Neuronal stem cell (in vitro differentiated cells): ENCODE measurements at regions not wholly inside any gene's neighbourhood (a gene's known extent, or its start where the extent isn't known, plus 50 kb on each side); places are given as distances from the start of the nearest gene placed in this dataset.

Source experiments
- DNase-seq: peaks from one replicate; pipeline ENCODE4 v3.0.0-alpha.2; 2013; ENCODE audit warnings: low spot score
- H2AFZ ChIP-seq: one replicate; pipeline ENCODE4 v1.6.1; 2013; ENCODE audit warnings: mild to moderate bottlenecking, low read length, inconsistent platforms
- H2AK5ac ChIP-seq: 2 replicates; pipeline ENCODE4 v1.6.1; 2013; ENCODE audit warnings: low read depth, mild to moderate bottlenecking, inconsistent platforms, low read length, moderate library complexity, mixed read lengths
- H2BK120ac ChIP-seq: 2 replicates; pipeline ENCODE4 v1.6.1; 2013; ENCODE audit warnings: low read depth, mild to moderate bottlenecking, inconsistent platforms, low read length, moderate library complexity, mixed read lengths
- H2BK12ac ChIP-seq: one replicate; pipeline ENCODE4 v1.6.1; 2013; ENCODE audit warnings: low read length, inconsistent platforms
- H2BK15ac ChIP-seq: 2 replicates; pipeline ENCODE4 v1.6.1; 2013; ENCODE audit warnings: mild to moderate bottlenecking, low read length, inconsistent platforms, mixed read lengths
- H2BK5ac ChIP-seq: one replicate; pipeline ENCODE4 v1.6.1; 2013; ENCODE audit warnings: inconsistent platforms, mild to moderate bottlenecking, low read length, moderate library complexity
- H3K14ac ChIP-seq: one replicate; pipeline ENCODE4 v1.6.1; 2013; ENCODE audit warnings: low read length, inconsistent platforms
- H3K18ac ChIP-seq: 2 replicates; pipeline ENCODE4 v1.6.1; 2013; ENCODE audit warnings: low read length, inconsistent platforms
- H3K23ac ChIP-seq: 2 replicates; pipeline ENCODE4 v1.6.1; 2013; ENCODE audit warnings: low read depth, mild to moderate bottlenecking, mixed read lengths, low read length, inconsistent platforms; ENCODE audit not compliant: poor library complexity
- H3K27ac ChIP-seq: replicated peaks from 3 replicates; pipeline ENCODE4 v1.5.1; 2013; ENCODE audit warnings: low read length, inconsistent platforms
- H3K27me3 ChIP-seq, 3 experiments: 2 replicates each; pipeline ENCODE4 v1.6.1; 2013; ENCODE audit warnings: low read length in 3 of 3, mild to moderate bottlenecking in 2 of 3, inconsistent platforms in 1 of 3, low read depth in 1 of 3, mixed read lengths in 1 of 3, moderate library complexity in 1 of 3; ENCODE audit not compliant: control insufficient read depth in 3 of 3, insufficient read depth in 3 of 3
- H3K36me3 ChIP-seq, 2 donors: replicated peaks in 1 of 2; 2 replicates each; pipeline ENCODE4 v1.6.1; 2013; ENCODE audit warnings: low read length in 2 of 2; ENCODE audit not compliant: control insufficient read depth in 2 of 2, insufficient read depth in 2 of 2
- H3K4ac ChIP-seq: 2 replicates; pipeline ENCODE4 v1.6.1; 2013; ENCODE audit warnings: inconsistent platforms, mild to moderate bottlenecking, low read length, moderate library complexity
- H3K4me1 ChIP-seq, 2 donors: 1 replicate in 1 of 2; 2 replicates in 1 of 2; pipeline ENCODE4 v1.6.1; 2013; ENCODE audit warnings: low read length in 2 of 2, low read depth in 1 of 2; ENCODE audit not compliant: control insufficient read depth in 2 of 2, insufficient read depth in 1 of 2
- H3K4me2 ChIP-seq: one replicate; pipeline ENCODE4 v1.6.1; 2013; ENCODE audit warnings: mild to moderate bottlenecking, low read length, inconsistent platforms; ENCODE audit not compliant: insufficient read depth, poor library complexity, severe bottlenecking
- H3K4me3 ChIP-seq, 2 donors: 2 replicates each; pipeline ENCODE4 v1.5.1; 2013; ENCODE audit warnings: low read length in 2 of 2, mild to moderate bottlenecking in 2 of 2, inconsistent platforms in 1 of 2, moderate library complexity in 1 of 2
- H3K79me1 ChIP-seq: one replicate; pipeline ENCODE4 v1.6.1; 2013; ENCODE audit warnings: low read depth, mild to moderate bottlenecking, inconsistent platforms, low read length, moderate library complexity
- H3K9ac ChIP-seq: one replicate; pipeline ENCODE4 v1.6.1; 2013; ENCODE audit warnings: mild to moderate bottlenecking, low read depth, low read length, inconsistent platforms; ENCODE audit not compliant: poor library complexity
- H3K9me3 ChIP-seq, 2 donors: replicated peaks in 1 of 2; 2 replicates each; pipeline versions ENCODE3 to v1.6.1; 2013; ENCODE audit warnings: low read length in 2 of 2, mild to moderate bottlenecking in 2 of 2, inconsistent platforms in 1 of 2, low read depth in 1 of 2, mixed read lengths in 1 of 2, moderate library complexity in 1 of 2; ENCODE audit not compliant: control insufficient read depth in 2 of 2, insufficient read depth in 1 of 2
- H4K8ac ChIP-seq: one replicate; pipeline ENCODE4 v1.6.1; 2013; ENCODE audit warnings: low read depth, mild to moderate bottlenecking, inconsistent platforms, low read length, moderate library complexity
- H4K91ac ChIP-seq: one replicate; pipeline ENCODE4 v1.6.1; 2013; ENCODE audit warnings: low read length, low read depth, mild to moderate bottlenecking, inconsistent platforms; ENCODE audit not compliant: poor library complexity
- WGBS, 2 donors: extraction: QIAGEN DNeasy Blood & Tissue Kit; methylation state at CpG; one replicate each; pipeline ENCODE4 v1.1.7; 2013; ENCODE audit warnings: missing lambda C conversion rate in 2 of 2, mixed read lengths in 1 of 2; ENCODE audit not compliant: insufficient read length in 2 of 2, insufficient replicate concordance in 1 of 2; ENCODE audit errors: extremely low coverage in 2 of 2; 5-methylcytosine and 5-hydroxymethylcytosine counted together

DNA sequence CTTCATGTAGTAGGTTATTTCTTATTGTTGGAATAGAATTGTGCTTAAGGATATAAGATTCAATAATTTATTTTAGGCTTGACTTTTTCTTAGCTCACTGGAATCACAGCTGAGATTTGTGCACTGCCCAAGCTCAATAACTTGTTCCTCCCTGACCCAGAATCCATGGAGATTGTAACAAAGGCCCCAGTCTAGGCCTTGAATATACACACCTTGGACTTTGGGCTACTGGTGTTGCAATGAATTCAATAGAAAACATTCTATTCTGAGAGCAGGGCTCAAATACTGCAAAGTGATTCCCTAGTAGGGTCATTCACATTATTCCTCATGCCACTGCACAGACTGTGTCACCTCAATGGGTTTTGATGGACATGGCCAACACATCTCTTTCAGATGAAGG lies 352.4 kb downstream of the GALC start:
- no peak for DNase-seq
- H3K14ac ChIP-seq, result no peak overlapping the region
- H2BK15ac ChIP-seq, result no peak overlapping the region
- H2BK12ac ChIP-seq, result no peak overlapping the region
- no peak overlapping the region for H3K23ac ChIP-seq
- no peaks in the 10 kb centered on the region for H3K4me1 ChIP-seq
- H3K9me3 ChIP-seq, result no peaks in the 10 kb centered on the region
- H3K18ac ChIP-seq, result no peak overlapping the region
- no peak overlapping the region for H2BK5ac ChIP-seq
- H2AK5ac ChIP-seq, result no peak overlapping the region
- H3K27ac ChIP-seq, result no peak overlapping the region
- H3K27me3 ChIP-seq, result no peaks in the 10 kb centered on the region
- H3K4ac ChIP-seq, result no peak overlapping the region
- H3K4me3 ChIP-seq, result no peak overlapping the region
- no peak overlapping the region for H2BK120ac ChIP-seq
- H3K4me2 ChIP-seq, result no peak overlapping the region
- no peaks in the 10 kb centered on the region for H3K79me1 ChIP-seq
- no peak overlapping the region for H4K8ac ChIP-seq
- H3K36me3 ChIP-seq, result no peaks in the 10 kb centered on the region
- H2AFZ ChIP-seq, result no peak overlapping the region
- H4K91ac ChIP-seq, result no peak overlapping the region
- H3K9ac ChIP-seq, result no peak overlapping the region

DNA sequence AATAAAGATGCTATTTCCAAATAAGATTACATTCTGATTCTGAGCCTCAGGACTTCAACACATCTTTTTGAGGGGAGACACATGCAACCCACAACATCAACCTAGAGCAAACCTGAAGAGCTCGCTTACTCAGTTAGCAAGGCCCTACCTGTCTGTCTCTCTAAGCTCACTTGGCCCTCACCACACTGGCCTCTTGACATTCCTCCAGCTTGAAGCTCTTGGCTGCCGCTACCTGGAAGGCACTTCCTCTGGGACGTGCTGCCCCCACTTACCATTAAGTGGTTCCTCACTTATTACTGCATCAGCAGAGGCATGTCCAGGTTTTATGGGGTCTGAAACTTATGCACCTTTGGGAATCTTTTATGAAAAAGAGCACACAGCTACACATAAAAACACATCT lies 354.8 kb downstream of the GALC start:
- no peaks in the 10 kb centered on the region for H3K79me1 ChIP-seq
- WGBS, 2 donors, result no CpG with 5 or more reads among the region's 3 CpGs
- no peak overlapping the region for H3K4me2 ChIP-seq
- no peak for DNase-seq
- H3K9me3 ChIP-seq, result no peaks in the 10 kb centered on the region
- H3K4ac ChIP-seq, result no peak overlapping the region
- H2BK12ac ChIP-seq, result no peak overlapping the region
- no peak overlapping the region for H3K4me3 ChIP-seq
- no peaks in the 10 kb centered on the region for H3K27me3 ChIP-seq
- no peak overlapping the region for H3K14ac ChIP-seq
- no peak overlapping the region for H3K18ac ChIP-seq
- H3K4me1 ChIP-seq, result no peaks in the 10 kb centered on the region
- no peak overlapping the region for H3K9ac ChIP-seq
- H2BK5ac ChIP-seq, result no peak overlapping the region
- H2AK5ac ChIP-seq, result no peak overlapping the region
- H3K27ac ChIP-seq, result no peak overlapping the region
- no peak overlapping the region for H3K23ac ChIP-seq
- no peak overlapping the region for H2BK120ac ChIP-seq
- no peaks in the 10 kb centered on the region for H3K36me3 ChIP-seq
- H4K91ac ChIP-seq, result no peak overlapping the region
- no peak overlapping the region for H4K8ac ChIP-seq
- no peak overlapping the region for H2BK15ac ChIP-seq
- H2AFZ ChIP-seq, result no peak overlapping the region

DNA sequence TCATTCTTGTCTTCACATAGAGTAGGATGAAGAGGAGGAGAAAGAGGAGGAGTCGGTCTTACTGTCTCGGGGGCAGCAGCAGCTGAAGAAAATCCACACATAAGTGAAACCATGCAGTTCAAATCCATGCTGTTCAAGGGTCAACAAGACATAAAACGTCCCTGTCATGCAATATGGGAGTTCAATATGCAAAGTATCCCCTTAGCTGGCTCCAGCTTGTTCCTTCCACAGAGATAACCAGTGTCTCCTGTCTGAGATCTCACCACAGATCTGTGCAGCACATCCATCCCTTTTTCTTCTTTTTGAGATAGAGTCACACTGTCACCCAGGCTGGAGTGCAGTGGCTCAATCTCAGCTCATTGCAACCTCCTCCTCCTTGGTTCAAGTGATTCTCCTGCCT lies 357.5 kb downstream of the GALC start:
- WGBS, 2 donors, result no CpG with 5 or more reads among the region's 3 CpGs
- no peak overlapping the region for H2BK120ac ChIP-seq
- no peak overlapping the region for H2BK15ac ChIP-seq
- no peak overlapping the region for H2AFZ ChIP-seq
- no peak overlapping the region for H3K23ac ChIP-seq
- no peaks in the 10 kb centered on the region for H3K36me3 ChIP-seq
- no peak overlapping the region for H3K9ac ChIP-seq
- no peak overlapping the region for H3K4me2 ChIP-seq
- no peak overlapping the region for H3K18ac ChIP-seq
- H4K8ac ChIP-seq, result no peak overlapping the region
- no peak overlapping the region for H2BK5ac ChIP-seq
- H3K4ac ChIP-seq, result no peak overlapping the region
- H2AK5ac ChIP-seq, result no peak overlapping the region
- no peaks in the 10 kb centered on the region for H3K79me1 ChIP-seq
- no peak for DNase-seq
- H3K27ac ChIP-seq, result no peak overlapping the region
- no peak overlapping the region for H3K14ac ChIP-seq
- no peak overlapping the region for H2BK12ac ChIP-seq
- no peaks in the 10 kb centered on the region for H3K9me3 ChIP-seq
- H4K91ac ChIP-seq, result no peak overlapping the region
- no peaks in the 10 kb centered on the region for H3K27me3 ChIP-seq
- peaks cover 0 to 9% of the 10 kb centered on the region in 2 donors for H3K4me1 ChIP-seq
- no peak overlapping the region for H3K4me3 ChIP-seq

- peaks cover 6 to 13% of the 10 kb centered on the region in 2 donors for H3K4me1 ChIP-seq
- no peak overlapping the region for H3K4me3 ChIP-seq
- DNase-seq, result no peak
- H4K91ac ChIP-seq, result no peak overlapping the region
- no peak overlapping the region for H3K23ac ChIP-seq
- H3K27me3 ChIP-seq, result no peaks in the 10 kb centered on the region
- no peaks in the 10 kb centered on the region for H3K79me1 ChIP-seq
- H2AFZ ChIP-seq, result no peak overlapping the region
- no peak overlapping the region for H2BK5ac ChIP-seq
- no peak overlapping the region for H3K18ac ChIP-seq
- H3K4me2 ChIP-seq, result no peak overlapping the region
- no peak overlapping the region for H3K9ac ChIP-seq
- no peak overlapping the region for H2BK120ac ChIP-seq
- no peak overlapping the region for H2AK5ac ChIP-seq
- H3K36me3 ChIP-seq, result no peaks in the 10 kb centered on the region
- no CpG with 5 or more reads among the region's 4 CpGs for WGBS, 2 donors
- no peaks in the 10 kb centered on the region for H3K9me3 ChIP-seq
- no peak overlapping the region for H2BK15ac ChIP-seq
- H2BK12ac ChIP-seq, result no peak overlapping the region
- no peak overlapping the region for H4K8ac ChIP-seq
- no peak overlapping the region for H3K14ac ChIP-seq
- no peak overlapping the region for H3K4ac ChIP-seq
- H3K27ac ChIP-seq, result no peak overlapping the region
Observed at GRCh38 chr14:87632796-87633195, 360.2 kb downstream of the GALC start.
